Liver (tissue), 8 donors: ENCODE measurements at regions not wholly inside any gene's neighbourhood (a gene's known extent, or its start where the extent isn't known, plus 50 kb on each side); places are given as distances from the start of the nearest gene placed in this dataset.
"Not testable (repeated sequence)": the region's sequence is repeated elsewhere in the genome, so short reads cannot be mapped to it uniquely, and the experiment has no call there.

Experiments
- DNase-seq: peaks from one replicate; pipeline ENCODE4 v3.0.0-alpha.2; 2017; ENCODE audit warnings: low spot score
- H3K27ac ChIP-seq, 2 donors: one replicate each; pipeline ENCODE4 v1.7.0; 2013; ENCODE audit warnings: inconsistent platforms in 2 of 2, low read length in 2 of 2, control low read depth in 1 of 2, low read depth in 1 of 2, mild to moderate bottlenecking in 1 of 2
- H3K27me3 ChIP-seq, 4 donors: one replicate each; pipeline versions ENCODE4 v1.6.1 to v1.7.0; 2013; ENCODE audit warnings: low read length in 3 of 4, inconsistent platforms in 1 of 4, mild to moderate bottlenecking in 1 of 4, moderate library complexity in 1 of 4; ENCODE audit not compliant: control insufficient read depth in 4 of 4, insufficient read depth in 4 of 4
- H3K36me3 ChIP-seq, 4 donors: one replicate each; pipeline versions ENCODE4 v1.6.1 to v1.7.0; 2013; ENCODE audit warnings: low read length in 3 of 4, mild to moderate bottlenecking in 3 of 4, low read depth in 1 of 4, moderate library complexity in 1 of 4; ENCODE audit not compliant: control insufficient read depth in 4 of 4, insufficient read depth in 3 of 4
- H3K4me1 ChIP-seq, 4 donors: one replicate each; pipeline versions ENCODE4 v1.6.1 to v1.7.0; 2013; ENCODE audit warnings: low read length in 3 of 4, mild to moderate bottlenecking in 3 of 4, moderate library complexity in 1 of 4; ENCODE audit not compliant: control insufficient read depth in 4 of 4, insufficient read depth in 4 of 4
- H3K4me3 ChIP-seq, 3 donors: one replicate each; pipeline versions ENCODE4 v1.6.1 to v1.7.0; 2013; ENCODE audit warnings: low read length in 3 of 3, control low read depth in 1 of 3, low read depth in 1 of 3, mild to moderate bottlenecking in 1 of 3
- H3K9ac ChIP-seq, 2 donors: one replicate each; pipeline ENCODE4 v1.7.0; 2013; ENCODE audit warnings: low read length in 2 of 2, mild to moderate bottlenecking in 2 of 2, moderate library complexity in 2 of 2, control low read depth in 1 of 2, low read depth in 1 of 2
- H3K9me3 ChIP-seq, 4 donors: one replicate each; pipeline versions ENCODE4 v1.6.1 to v1.7.0; 2013; ENCODE audit warnings: low read length in 3 of 4; ENCODE audit not compliant: control insufficient read depth in 4 of 4
- EGR1 ChIP-seq, 2 donors: IDR thresholded peaks; 2 replicates each; pipeline ENCODE4 v1.6.1; 2016 to 2018; ENCODE audit warnings: antibody characterized with exemption in 2 of 2, low read depth in 2 of 2
- FOXA1 ChIP-seq: IDR thresholded peaks from 2 replicates; pipeline ENCODE4 v1.6.1; 2016; ENCODE audit warnings: antibody characterized with exemption
- FOXA2 ChIP-seq: IDR thresholded peaks from 2 replicates; pipeline ENCODE4 v1.6.1; 2016; ENCODE audit warnings: antibody characterized with exemption
- GABPA ChIP-seq, 2 donors: IDR thresholded peaks in 1 of 2; conservative IDR thresholded peaks in 1 of 2; 2 replicates each; pipeline ENCODE4 v1.6.1; 2016; ENCODE audit warnings: antibody characterized with exemption in 2 of 2, mild to moderate bottlenecking in 1 of 2, moderate library complexity in 1 of 2
- HNF4A ChIP-seq, 2 donors: conservative IDR thresholded peaks; 2 replicates each; pipeline ENCODE4 v1.6.1; 2016; ENCODE audit warnings: antibody characterized with exemption in 2 of 2, mild to moderate bottlenecking in 2 of 2
- HNF4G ChIP-seq: IDR thresholded peaks from 2 replicates; pipeline ENCODE4 v1.6.1; 2016; ENCODE audit warnings: antibody characterized with exemption
- JUND ChIP-seq, 2 donors: IDR thresholded peaks; 2 replicates each; pipeline ENCODE4 v1.6.1; 2016; ENCODE audit warnings: antibody characterized with exemption in 2 of 2
- NR2F2 ChIP-seq: IDR thresholded peaks from 2 replicates; pipeline ENCODE4 v1.6.1; 2016; ENCODE audit warnings: antibody characterized with exemption
- RAD21 ChIP-seq, 2 donors: IDR thresholded peaks; 2 replicates each; pipeline ENCODE4 v1.6.1; 2016; ENCODE audit warnings: antibody characterized with exemption in 2 of 2, mild to moderate bottlenecking in 2 of 2
- RXRA ChIP-seq, 2 donors: IDR thresholded peaks; 2 replicates each; pipeline ENCODE4 v1.6.1; 2017 to 2018; ENCODE audit warnings: antibody characterized with exemption in 2 of 2, mild to moderate bottlenecking in 1 of 2
- SP1 ChIP-seq: IDR thresholded peaks from 2 replicates; pipeline ENCODE4 v1.6.1; 2018; ENCODE audit warnings: antibody characterized with exemption, mild to moderate bottlenecking
- TAF1 ChIP-seq: conservative IDR thresholded peaks from 2 replicates; pipeline ENCODE4 v1.6.1; 2016; ENCODE audit warnings: antibody characterized with exemption, mild to moderate bottlenecking
- YY1 ChIP-seq: IDR thresholded peaks from 2 replicates; pipeline ENCODE4 v1.6.1; 2016; ENCODE audit warnings: antibody characterized with exemption, mild to moderate bottlenecking
- WGBS: extraction: QIAGEN DNeasy Blood & Tissue Kit; methylation state at CpG from one replicate; pipeline ENCODE4 v1.1.7; 2013; 5-methylcytosine and 5-hydroxymethylcytosine counted together
- TF ChIP-seq, protein P1 (sequence below): fragments of 150-350 bp; IDR thresholded peaks from 2 replicates; pipeline ENCODE4 v1.5.1; 2017; ENCODE audit warnings: improper control_type of control experiment, low read depth, low read length; ENCODE audit not compliant: missing input control
- TF ChIP-seq, protein P2 (sequence below): IDR thresholded peaks from 2 replicates; pipeline ENCODE4 v1.6.1; 2016; ENCODE audit warnings: antibody characterized with exemption
- TF ChIP-seq, protein P3 (sequence below): IDR thresholded peaks from 2 replicates; pipeline ENCODE4 v1.6.1; 2016; ENCODE audit warnings: antibody characterized with exemption
- TF ChIP-seq, protein P4 (sequence below): IDR thresholded peaks from 2 replicates; pipeline ENCODE4 v1.6.1; 2016; ENCODE audit warnings: antibody characterized with exemption
- donor health status: healthy.
- donor health status: healthy.
- donor health status: healthy.
- donor health status: healthy.
- donor health status: healthy.

DNA sequence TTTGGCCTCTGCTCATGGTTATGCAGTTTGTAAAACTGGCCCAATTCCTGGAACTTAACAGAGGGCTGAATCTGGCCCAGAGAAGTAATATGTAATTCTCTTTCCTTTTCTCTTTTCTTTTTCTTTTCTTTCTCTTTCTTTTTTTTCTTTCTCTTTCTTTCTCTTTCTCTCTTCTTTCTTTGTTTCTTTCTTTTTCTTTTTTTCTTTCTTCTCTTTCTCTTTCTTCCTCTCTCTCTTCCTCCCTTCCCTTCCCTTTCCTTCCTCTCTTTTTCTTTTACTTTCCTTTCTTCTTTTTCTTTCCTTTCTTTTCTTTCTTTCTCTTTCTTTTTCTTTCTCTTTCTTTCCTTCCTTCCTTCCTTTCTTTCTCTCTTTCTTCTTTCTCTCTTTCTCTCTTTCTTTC is 88.8 kb upstream of the SLITRK5 start (continued):
- TF ChIP-seq, protein P1, sequence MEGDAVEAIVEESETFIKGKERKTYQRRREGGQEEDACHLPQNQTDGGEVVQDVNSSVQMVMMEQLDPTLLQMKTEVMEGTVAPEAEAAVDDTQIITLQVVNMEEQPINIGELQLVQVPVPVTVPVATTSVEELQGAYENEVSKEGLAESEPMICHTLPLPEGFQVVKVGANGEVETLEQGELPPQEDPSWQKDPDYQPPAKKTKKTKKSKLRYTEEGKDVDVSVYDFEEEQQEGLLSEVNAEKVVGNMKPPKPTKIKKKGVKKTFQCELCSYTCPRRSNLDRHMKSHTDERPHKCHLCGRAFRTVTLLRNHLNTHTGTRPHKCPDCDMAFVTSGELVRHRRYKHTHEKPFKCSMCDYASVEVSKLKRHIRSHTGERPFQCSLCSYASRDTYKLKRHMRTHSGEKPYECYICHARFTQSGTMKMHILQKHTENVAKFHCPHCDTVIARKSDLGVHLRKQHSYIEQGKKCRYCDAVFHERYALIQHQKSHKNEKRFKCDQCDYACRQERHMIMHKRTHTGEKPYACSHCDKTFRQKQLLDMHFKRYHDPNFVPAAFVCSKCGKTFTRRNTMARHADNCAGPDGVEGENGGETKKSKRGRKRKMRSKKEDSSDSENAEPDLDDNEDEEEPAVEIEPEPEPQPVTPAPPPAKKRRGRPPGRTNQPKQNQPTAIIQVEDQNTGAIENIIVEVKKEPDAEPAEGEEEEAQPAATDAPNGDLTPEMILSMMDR, result no peak
- TF ChIP-seq YY1 (no peak), HNF4G (no peak)

DNA sequence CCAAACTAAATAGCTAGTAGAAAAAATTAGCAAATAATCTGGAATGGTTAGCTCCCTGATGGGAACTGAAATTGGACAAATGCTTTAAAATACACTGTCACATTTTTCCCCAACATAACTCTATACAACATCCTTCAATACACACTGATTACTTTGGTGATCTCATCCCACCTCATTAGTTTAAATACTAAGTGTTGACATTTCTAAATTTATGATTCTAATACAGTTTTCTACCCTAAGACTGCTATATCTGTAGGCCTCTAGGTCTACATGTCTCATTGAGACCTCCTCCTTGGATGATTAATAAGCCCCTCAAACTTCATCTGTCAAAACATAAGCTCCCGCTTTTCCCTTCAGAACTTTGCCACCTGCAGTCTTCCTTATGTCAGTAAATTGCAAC is 80.7 kb upstream of the SLITRK5 start:
- H3K4me3 ChIP-seq, result no peak overlapping the region
- H3K4me1 ChIP-seq, result no peaks in the 10 kb centered on the region
- H3K27ac ChIP-seq, result no peak overlapping the region
- DNase-seq, result no peak
- H3K9me3 ChIP-seq, result no peaks in the 10 kb centered on the region
- WGBS, result 77% methylated on average over 1 of the region's 1 CpG
- no peak overlapping the region for H3K9ac ChIP-seq
- TF ChIP-seq SP1 (no peak), YY1 (no peak), RAD21 (IDR thresholded peaks at IDR 0.05) (no peak), TAF1 (no peak)
- TF ChIP-seq, protein P2, sequence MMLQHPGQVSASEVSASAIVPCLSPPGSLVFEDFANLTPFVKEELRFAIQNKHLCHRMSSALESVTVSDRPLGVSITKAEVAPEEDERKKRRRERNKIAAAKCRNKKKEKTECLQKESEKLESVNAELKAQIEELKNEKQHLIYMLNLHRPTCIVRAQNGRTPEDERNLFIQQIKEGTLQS, result no peak
- TF ChIP-seq, protein P3, sequence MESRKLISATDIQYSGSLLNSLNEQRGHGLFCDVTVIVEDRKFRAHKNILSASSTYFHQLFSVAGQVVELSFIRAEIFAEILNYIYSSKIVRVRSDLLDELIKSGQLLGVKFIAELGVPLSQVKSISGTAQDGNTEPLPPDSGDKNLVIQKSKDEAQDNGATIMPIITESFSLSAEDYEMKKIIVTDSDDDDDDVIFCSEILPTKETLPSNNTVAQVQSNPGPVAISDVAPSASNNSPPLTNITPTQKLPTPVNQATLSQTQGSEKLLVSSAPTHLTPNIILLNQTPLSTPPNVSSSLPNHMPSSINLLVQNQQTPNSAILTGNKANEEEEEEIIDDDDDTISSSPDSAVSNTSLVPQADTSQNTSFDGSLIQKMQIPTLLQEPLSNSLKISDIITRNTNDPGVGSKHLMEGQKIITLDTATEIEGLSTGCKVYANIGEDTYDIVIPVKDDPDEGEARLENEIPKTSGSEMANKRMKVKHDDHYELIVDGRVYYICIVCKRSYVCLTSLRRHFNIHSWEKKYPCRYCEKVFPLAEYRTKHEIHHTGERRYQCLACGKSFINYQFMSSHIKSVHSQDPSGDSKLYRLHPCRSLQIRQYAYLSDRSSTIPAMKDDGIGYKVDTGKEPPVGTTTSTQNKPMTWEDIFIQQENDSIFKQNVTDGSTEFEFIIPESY, result no peak
- H3K36me3 ChIP-seq, result no peaks in the 10 kb centered on the region
- H3K27me3 ChIP-seq, result no peaks in the 10 kb centered on the region

DNA sequence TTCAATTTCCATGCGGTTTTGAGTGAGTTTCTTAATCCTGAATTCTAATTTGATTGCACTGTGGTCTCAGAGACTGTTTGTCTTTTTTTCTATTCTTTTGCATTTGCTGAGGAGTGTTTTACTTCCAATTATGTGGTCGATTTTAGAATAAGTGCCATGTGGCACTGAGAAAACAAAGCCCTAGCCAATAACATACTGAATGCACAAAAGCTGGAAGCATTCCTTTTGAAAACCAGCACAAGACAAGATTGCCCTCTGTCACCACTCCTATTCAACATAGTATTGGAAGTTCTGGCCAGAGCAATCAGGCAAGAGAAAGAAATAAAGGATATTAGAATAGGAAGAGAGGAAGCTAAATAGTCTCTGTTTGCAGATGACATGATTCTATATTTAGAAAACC is 66.7 kb upstream of the SLITRK5 start:
- H3K4me1 ChIP-seq, H3K9ac ChIP-seq, H3K9me3 ChIP-seq, H3K36me3 ChIP-seq, H3K27me3 ChIP-seq, H3K4me3 ChIP-seq, H3K27ac ChIP-seq, DNase-seq: not testable (repeated sequence)
- WGBS, result 62% methylated on average over 2 of the region's 2 CpGs

DNA sequence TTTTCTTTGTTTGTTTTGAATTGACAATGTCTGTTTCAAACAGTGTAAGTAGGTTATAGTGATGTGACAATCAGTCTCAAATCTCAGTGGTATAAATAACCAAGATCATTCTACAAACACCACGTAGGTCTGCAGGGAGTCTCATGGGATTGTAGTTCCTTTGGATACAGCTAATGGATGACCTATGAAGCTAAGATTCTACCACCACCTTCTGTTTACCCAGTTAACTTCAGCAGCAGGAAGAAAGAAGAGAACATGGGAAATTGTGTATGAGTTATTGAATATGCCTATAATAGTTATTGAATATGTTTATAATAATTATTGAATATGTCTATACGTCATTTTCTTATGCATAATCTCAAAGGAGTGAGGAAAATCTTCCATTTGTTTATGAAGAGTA is 63.9 kb upstream of the SLITRK5 start:
- 36% methylated on average over 2 of the region's 2 CpGs for WGBS
- Histone ChIP-seq H3K36me3 (no peaks in the 10 kb centered on the region), H3K4me1 (no peaks in the 10 kb centered on the region), H3K9ac (no peak overlapping the region), H3K9me3 (peaks cover 0 to 3% (median under 1%) of the 10 kb centered on the region in 4 donors), H3K4me3 (no peak overlapping the region), H3K27ac (no peak overlapping the region), H3K27me3 (peaks cover 0 to 4% (median 0%) of the 10 kb centered on the region in 4 donors)
- no peak for DNase-seq
- TF ChIP-seq, protein P2, result no peak
- TF ChIP-seq, protein P3, result no peak
- TF ChIP-seq HNF4G (no peak), RXRA (IDR thresholded peaks at IDR 0.05) (no peak), GABPA (IDR thresholded peaks at IDR 0.05 in 1 of 2, conservative IDR thresholded peaks at IDR 0.05 in 1 of 2) (no peak), RAD21 (IDR thresholded peaks at IDR 0.05) (no peak), NR2F2 (no peak), EGR1 (IDR thresholded peaks at IDR 0.05; ENCODE audit: low read depth in 2 of 2) (no peak), HNF4A (conservative IDR thresholded peaks at IDR 0.05) (no peak), JUND (IDR thresholded peaks at IDR 0.05) (no peak), TAF1 (no peak), FOXA2 (no peak), SP1 (no peak), YY1 (no peak), FOXA1 (no peak)
- TF ChIP-seq, protein P1, result no peak
- TF ChIP-seq, protein P4, sequence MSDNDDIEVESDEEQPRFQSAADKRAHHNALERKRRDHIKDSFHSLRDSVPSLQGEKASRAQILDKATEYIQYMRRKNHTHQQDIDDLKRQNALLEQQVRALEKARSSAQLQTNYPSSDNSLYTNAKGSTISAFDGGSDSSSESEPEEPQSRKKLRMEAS, result no peak
